ENCODE measurements at regions not wholly inside any gene's neighbourhood (a gene's known extent, or its start where the extent isn't known, plus 50 kb on each side); places are given as distances from the start of the nearest gene placed in this dataset.

DNA sequence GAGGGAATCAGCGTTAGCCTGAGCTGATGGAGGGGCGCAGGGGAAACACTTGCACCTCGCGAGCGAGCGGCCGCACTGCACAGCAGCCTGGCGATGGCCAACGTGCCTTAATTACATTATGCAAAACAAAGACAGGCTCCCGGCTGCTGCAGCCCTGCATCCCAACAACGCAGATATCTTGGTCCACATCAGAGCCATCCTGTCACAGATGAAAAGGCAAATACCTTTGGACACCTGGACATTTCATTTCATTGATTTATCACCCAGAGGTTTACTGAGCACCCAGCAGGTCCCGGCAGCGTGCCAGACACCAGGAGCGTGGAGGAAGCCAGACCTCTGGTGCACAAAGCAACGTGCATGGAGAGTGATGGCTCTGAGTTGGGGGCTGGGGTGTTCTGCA is 843.0 kb downstream of the TBC1D22A start:
- WGBS, 4 donors, result 64 to 68% (median 66%) methylated on average over 5 to 15 of the region's 15 CpGs
- intact Hi-C loops (cut with DNase I), result no loop called here

DNA sequence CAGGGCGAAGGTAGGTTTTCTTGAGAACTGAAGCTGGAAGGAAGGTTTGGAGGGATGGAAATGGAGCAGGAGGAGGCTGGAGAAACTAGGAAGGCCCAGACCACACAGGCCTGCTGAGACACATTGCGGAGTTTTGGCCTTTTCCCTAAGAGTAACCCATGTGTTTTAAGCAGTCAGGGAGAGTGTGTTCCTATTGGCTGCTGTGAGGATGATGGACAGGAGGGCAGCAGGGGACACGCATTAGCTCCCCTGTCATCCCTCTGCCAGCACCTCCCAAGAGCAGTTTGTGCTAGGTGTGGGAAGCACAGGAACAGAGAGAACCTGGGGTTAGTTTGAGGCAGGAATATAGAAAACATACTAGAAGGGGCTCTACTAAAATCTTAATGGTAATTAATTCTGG is 842.1 kb downstream of the TBC1D22A start:
- TF ChIP-seq POLR2A (IDR thresholded peaks at IDR 0.05), result no peak
- TF ChIP-seq, protein P1, sequence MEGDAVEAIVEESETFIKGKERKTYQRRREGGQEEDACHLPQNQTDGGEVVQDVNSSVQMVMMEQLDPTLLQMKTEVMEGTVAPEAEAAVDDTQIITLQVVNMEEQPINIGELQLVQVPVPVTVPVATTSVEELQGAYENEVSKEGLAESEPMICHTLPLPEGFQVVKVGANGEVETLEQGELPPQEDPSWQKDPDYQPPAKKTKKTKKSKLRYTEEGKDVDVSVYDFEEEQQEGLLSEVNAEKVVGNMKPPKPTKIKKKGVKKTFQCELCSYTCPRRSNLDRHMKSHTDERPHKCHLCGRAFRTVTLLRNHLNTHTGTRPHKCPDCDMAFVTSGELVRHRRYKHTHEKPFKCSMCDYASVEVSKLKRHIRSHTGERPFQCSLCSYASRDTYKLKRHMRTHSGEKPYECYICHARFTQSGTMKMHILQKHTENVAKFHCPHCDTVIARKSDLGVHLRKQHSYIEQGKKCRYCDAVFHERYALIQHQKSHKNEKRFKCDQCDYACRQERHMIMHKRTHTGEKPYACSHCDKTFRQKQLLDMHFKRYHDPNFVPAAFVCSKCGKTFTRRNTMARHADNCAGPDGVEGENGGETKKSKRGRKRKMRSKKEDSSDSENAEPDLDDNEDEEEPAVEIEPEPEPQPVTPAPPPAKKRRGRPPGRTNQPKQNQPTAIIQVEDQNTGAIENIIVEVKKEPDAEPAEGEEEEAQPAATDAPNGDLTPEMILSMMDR (IDR thresholded peaks at IDR 0.05), result no peak
- no peaks in the 10 kb centered on the region for H3K9me3 ChIP-seq (replicated peaks in 1 of 3)
- peaks cover 4% of the 10 kb centered on the region for H3K27me3 ChIP-seq
- no peak overlapping the region for H3K27ac ChIP-seq
- 52 to 72% (median 68%) methylated on average over 3 of the region's 3 CpGs for WGBS, 4 donors
- intact Hi-C loops (cut with DNase I), result no loop called here
- no peaks in the 10 kb centered on the region for H3K4me1 ChIP-seq (replicated peaks in 1 of 2)
- no peak overlapping the region for H3K4me3 ChIP-seq
- DNase-seq, result no peak
- no peaks in the 10 kb centered on the region for H3K36me3 ChIP-seq (replicated peaks in 1 of 2)

More for the DNA sequence above, 843.0 kb downstream of the TBC1D22A start:
- H3K27ac ChIP-seq, result no peak overlapping the region
- no peaks in the 10 kb centered on the region for H3K27me3 ChIP-seq
- no peak for DNase-seq
- TF ChIP-seq, protein P1 (IDR thresholded peaks at IDR 0.05), result no peak
- no peak for TF ChIP-seq POLR2A (IDR thresholded peaks at IDR 0.05)
- no peaks in the 10 kb centered on the region for H3K36me3 ChIP-seq (replicated peaks in 1 of 2)
- H3K4me1 ChIP-seq (replicated peaks in 1 of 2), result no peaks in the 10 kb centered on the region
- no peaks in the 10 kb centered on the region for H3K9me3 ChIP-seq (replicated peaks in 1 of 3)
- no peak overlapping the region for H3K4me3 ChIP-seq

DNA sequence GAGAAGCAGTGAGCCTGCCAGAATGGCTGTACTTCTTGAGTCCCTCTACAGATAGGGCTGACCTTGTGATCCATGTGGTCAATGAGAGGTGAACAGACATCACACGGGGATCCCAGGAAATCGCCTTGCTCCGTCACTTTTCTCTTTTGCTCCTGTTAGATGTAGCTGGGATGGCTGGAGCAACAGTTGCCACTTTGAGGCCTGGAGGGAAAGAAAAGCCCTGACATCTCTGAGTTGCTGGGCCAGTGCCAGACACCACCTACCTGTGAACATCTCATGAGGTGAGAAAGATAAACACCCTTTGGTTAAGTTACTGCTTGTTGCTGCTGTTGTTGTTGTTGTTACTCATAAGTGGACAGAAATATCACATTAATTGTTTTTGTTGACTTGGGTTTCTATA is 840.3 kb downstream of the TBC1D22A start:
- Histone ChIP-seq H3K9me3 (replicated peaks in 1 of 3) (no peaks in the 10 kb centered on the region), H3K27ac (no peak overlapping the region), H3K36me3 (replicated peaks in 1 of 2) (no peaks in the 10 kb centered on the region), H3K4me3 (no peak overlapping the region), H3K4me1 (replicated peaks in 1 of 2) (no peaks in the 10 kb centered on the region), H3K27me3 (peaks cover 4% of the 10 kb centered on the region)
- 86 to 93% (median 90%) methylated on average over 3 of the region's 3 CpGs for WGBS, 4 donors
- no peak for DNase-seq
- TF ChIP-seq POLR2A (IDR thresholded peaks at IDR 0.05), result no peak
- intact Hi-C loops (cut with DNase I), result no loop called here

DNA sequence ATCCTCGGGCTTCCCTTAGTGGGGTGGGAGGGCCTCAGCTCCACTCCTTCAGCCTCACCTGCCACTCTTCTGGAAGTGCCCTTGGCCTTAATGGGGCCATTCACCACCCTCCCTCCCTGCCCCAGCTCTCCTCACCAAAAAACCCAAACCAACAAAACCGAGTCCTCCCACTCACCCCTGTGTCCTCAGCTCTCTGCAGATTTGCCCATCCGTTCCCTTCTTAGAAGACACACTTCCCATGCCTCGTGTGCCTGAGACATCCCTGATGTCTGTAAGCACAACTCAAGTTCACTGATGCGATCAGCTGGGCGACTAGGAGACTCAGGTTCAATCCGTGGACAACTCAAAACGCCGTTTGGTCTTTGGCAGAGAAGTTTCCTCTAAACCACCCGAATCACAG is 839.2 kb downstream of the TBC1D22A start:
- peaks cover 4% of the 10 kb centered on the region for H3K27me3 ChIP-seq
- H3K36me3 ChIP-seq (replicated peaks in 1 of 2), result no peaks in the 10 kb centered on the region
- WGBS, 4 donors, result 69 to 77% (median 70%) methylated on average over 10 of the region's 10 CpGs
- intact Hi-C loops (cut with DNase I), result no loop called here
- no peaks in the 10 kb centered on the region for H3K9me3 ChIP-seq (replicated peaks in 1 of 3)
- no peak overlapping the region for H3K27ac ChIP-seq
- no peaks in the 10 kb centered on the region for H3K4me1 ChIP-seq (replicated peaks in 1 of 2)
- no peak for DNase-seq
- TF ChIP-seq, protein P1 (IDR thresholded peaks at IDR 0.05), result no peak
- no peak overlapping the region for H3K4me3 ChIP-seq

DNA sequence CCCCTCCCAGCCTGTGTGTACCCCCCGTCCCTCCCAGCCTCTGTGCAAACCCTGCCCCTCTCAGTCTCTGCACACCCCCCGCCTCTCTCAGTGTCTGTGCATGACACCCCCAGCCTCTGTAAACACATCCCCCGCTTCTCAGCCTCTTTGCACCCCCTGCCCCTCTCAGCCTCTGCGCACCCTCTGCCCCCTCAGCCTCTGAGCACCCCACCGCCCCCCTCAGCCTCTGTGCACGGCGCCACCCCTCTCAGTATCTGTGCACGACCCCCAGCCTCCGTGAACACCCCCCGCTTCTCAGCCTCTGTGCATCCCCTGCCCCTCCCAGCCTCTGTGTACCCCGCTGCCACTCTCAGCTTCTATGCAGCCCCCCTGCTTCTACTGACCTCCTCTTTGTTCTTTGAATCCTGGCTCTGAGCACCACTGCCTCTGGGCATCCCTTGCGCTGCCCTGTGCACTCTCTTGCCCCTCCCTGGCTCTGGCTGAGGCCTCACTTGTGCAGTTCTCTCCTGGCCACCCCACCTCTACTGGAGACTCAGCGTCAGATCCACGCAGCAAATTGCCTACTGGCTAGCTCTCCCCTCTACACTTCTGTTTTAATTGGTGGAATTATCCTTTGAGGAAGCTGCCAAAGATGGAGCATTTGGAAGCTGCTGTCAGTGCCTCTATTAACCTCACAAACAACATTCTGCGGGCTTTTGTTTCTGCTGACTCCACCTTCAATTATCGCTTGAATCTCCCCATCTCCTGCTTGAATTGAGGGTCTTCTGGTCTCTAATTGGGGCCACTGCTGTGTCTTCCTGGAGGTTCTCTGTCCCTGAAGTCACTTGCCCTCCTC is 838.6 kb downstream of the TBC1D22A start:
- peaks cover 4% of the 10 kb centered on the region for H3K27me3 ChIP-seq
- H3K4me1 ChIP-seq (replicated peaks in 1 of 2), result no peaks in the 10 kb centered on the region
- H3K36me3 ChIP-seq (replicated peaks in 1 of 2), result no peaks in the 10 kb centered on the region
- H3K27ac ChIP-seq, result no peak overlapping the region
- DNase-seq, result no peak
- TF ChIP-seq POLR2A (IDR thresholded peaks at IDR 0.05), result no peak
- TF ChIP-seq, protein P1 (IDR thresholded peaks at IDR 0.05), result no peak
- intact Hi-C loops (cut with DNase I), result no loop called here
- H3K9me3 ChIP-seq (replicated peaks in 1 of 3), result no peaks in the 10 kb centered on the region
- 56 to 76% (median 63%) methylated on average over 13 to 16 of the region's 16 CpGs for WGBS, 4 donors
- no peak overlapping the region for H3K4me3 ChIP-seq

All from adrenal gland (tissue), 9 donors.